ENCODE measurements at regions not wholly inside any gene's neighbourhood (a gene's known extent, or its start where the extent isn't known, plus 50 kb on each side); places are given as distances from the start of the nearest gene placed in this dataset.

DNA sequence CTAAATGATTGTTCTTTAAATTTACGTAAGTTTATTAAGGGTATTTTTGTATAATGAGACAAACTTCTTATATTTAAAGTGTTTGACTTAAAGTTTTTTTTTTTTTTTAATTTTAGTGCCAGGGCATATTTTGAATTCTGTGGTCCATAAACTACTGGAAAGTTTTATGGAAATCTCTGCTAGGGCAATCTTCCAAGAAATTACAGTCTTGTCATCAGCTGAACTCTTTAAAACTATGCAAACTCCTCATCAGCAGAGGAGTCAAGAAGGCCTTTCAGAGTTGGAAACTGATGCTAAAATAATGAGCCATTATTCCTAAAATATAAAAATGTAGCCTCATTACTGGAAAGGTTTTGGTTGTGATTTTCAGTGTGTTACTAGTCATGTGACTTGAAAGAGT lies 1201.9 kb downstream of the BRINP3 start:
- Histone ChIP-seq H3K4me3 (no peak overlapping the region), H3K27me3 (ENCODE audit: low read depth) (no peaks in the 10 kb centered on the region), H3K4me1 (no peaks in the 10 kb centered on the region), H3K9me3 (replicated peaks) (peaks cover 13% of the 10 kb centered on the region), H3K36me3 (no peaks in the 10 kb centered on the region), H3K27ac (replicated peaks) (no peak overlapping the region)
- intact Hi-C loops (cut with micrococcal nuclease), result no loop called here
- TF ChIP-seq, protein P1, sequence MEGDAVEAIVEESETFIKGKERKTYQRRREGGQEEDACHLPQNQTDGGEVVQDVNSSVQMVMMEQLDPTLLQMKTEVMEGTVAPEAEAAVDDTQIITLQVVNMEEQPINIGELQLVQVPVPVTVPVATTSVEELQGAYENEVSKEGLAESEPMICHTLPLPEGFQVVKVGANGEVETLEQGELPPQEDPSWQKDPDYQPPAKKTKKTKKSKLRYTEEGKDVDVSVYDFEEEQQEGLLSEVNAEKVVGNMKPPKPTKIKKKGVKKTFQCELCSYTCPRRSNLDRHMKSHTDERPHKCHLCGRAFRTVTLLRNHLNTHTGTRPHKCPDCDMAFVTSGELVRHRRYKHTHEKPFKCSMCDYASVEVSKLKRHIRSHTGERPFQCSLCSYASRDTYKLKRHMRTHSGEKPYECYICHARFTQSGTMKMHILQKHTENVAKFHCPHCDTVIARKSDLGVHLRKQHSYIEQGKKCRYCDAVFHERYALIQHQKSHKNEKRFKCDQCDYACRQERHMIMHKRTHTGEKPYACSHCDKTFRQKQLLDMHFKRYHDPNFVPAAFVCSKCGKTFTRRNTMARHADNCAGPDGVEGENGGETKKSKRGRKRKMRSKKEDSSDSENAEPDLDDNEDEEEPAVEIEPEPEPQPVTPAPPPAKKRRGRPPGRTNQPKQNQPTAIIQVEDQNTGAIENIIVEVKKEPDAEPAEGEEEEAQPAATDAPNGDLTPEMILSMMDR (IDR thresholded peaks at IDR 0.05; ENCODE audit: borderline replicate concordance), result no peak
- no peak for DNase-seq

DNA sequence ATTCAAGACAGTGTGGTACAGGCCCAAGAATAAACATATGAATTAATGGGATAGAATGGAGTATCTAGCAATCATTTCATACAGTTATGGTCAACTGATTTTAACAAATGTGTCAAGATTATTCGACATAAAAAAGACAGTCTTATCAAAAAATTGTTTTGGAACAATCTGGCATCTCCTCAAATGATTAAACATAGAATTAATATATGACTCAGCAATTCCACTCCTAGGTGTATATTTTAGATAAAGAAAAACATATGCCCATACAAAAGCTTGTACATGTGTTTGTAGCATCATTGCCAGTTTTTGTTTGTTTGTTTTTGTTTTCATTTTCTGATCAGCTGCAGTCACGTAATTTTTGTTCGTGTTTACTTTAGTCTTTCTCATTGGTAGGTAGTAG lies 1188.3 kb downstream of the BRINP3 start:
- Histone ChIP-seq H3K9me3 (replicated peaks) (peaks cover 6% of the 10 kb centered on the region), H3K36me3 (no peaks in the 10 kb centered on the region), H3K4me3 (no peak overlapping the region), H3K27me3 (ENCODE audit: low read depth) (no peaks in the 10 kb centered on the region), H3K27ac (replicated peaks) (no peak overlapping the region), H3K4me1 (no peaks in the 10 kb centered on the region)
- TF ChIP-seq, protein P1 (IDR thresholded peaks at IDR 0.05; ENCODE audit: borderline replicate concordance), result no peak
- intact Hi-C loops (cut with micrococcal nuclease), result no loop called here
- no peak for DNase-seq

DNA sequence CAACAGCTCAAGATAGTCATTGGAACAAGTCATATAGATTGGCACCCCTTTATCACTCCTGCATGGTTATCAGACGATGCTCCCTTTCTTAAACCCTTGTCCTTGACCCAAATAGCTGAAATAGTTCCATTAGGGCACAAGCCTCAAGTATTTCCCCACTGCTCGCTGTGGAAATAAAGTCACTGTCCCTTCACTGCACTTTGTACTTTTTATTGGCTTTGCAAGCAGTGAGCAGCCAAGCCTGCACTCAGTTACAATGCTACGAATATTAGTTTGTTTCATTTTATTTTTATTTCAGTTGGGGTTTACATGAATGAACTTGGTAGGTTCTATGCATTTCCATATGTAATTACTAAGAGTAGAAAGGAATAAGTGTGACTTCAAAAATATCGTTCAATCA lies 1176.4 kb downstream of the BRINP3 start:
- H3K9me3 ChIP-seq (replicated peaks), result no peaks in the 10 kb centered on the region
- H3K4me3 ChIP-seq, result no peak overlapping the region
- intact Hi-C loops (cut with micrococcal nuclease), result no loop called here
- H3K4me1 ChIP-seq, result no peaks in the 10 kb centered on the region
- TF ChIP-seq, protein P1 (IDR thresholded peaks at IDR 0.05; ENCODE audit: borderline replicate concordance), result no peak
- DNase-seq, result no peak
- no peak overlapping the region for H3K27ac ChIP-seq (replicated peaks)
- no peaks in the 10 kb centered on the region for H3K36me3 ChIP-seq
- H3K27me3 ChIP-seq (ENCODE audit: low read depth), result no peaks in the 10 kb centered on the region

DNA sequence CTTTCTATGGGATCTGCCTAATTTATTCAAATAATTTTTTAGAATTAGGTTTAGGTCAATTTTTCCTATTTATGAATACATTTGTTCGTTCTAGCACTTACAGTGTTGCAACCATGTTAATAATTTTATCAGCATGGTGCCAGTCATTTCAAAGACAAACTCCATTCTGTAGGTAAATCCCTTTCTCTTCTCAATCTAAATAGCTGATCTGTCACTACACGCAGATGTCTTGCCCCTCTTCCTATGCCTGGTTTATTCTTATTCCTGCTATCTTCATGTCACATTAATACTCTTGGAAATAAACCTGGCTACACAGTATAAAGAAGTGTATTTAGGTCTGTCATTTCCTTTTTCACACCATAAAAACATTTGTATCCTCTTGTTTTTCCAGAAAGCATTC lies 1172.4 kb downstream of the BRINP3 start:
- Histone ChIP-seq H3K9me3 (replicated peaks) (no peaks in the 10 kb centered on the region), H3K27me3 (ENCODE audit: low read depth) (no peaks in the 10 kb centered on the region), H3K36me3 (no peaks in the 10 kb centered on the region), H3K4me1 (no peaks in the 10 kb centered on the region), H3K4me3 (no peak overlapping the region), H3K27ac (replicated peaks) (no peak overlapping the region)
- no peak for DNase-seq
- TF ChIP-seq, protein P1 (IDR thresholded peaks at IDR 0.05; ENCODE audit: borderline replicate concordance), result no peak
- intact Hi-C loops (cut with micrococcal nuclease), result no loop called here

DNA sequence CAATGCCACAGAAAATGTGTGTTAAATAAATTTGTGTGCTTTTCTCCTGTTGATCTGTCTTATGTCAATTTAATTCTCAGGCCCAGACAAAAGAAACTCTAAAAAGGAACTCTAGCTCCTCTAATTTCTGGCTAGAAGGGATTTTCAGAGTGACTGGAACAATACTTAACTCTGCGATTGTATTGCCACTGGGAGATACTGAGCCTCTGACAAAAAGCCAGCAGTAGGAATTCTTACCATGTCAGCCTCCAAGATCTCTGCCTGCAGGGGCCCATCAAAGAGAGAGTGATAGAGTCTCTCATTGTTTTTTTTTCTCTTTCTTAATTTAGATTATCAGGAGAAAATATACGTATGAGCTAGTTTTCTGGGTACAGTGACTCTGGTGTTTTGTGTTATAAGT lies 1165.7 kb downstream of the BRINP3 start:
- TF ChIP-seq, protein P1 (IDR thresholded peaks at IDR 0.05; ENCODE audit: borderline replicate concordance), result no peak
- Histone ChIP-seq H3K36me3 (no peaks in the 10 kb centered on the region), H3K27me3 (ENCODE audit: low read depth) (no peaks in the 10 kb centered on the region), H3K9me3 (replicated peaks) (no peaks in the 10 kb centered on the region), H3K4me1 (no peaks in the 10 kb centered on the region), H3K4me3 (no peak overlapping the region), H3K27ac (replicated peaks) (no peak overlapping the region)
- no peak for DNase-seq
- intact Hi-C loops (cut with micrococcal nuclease), result no loop called here

DNA sequence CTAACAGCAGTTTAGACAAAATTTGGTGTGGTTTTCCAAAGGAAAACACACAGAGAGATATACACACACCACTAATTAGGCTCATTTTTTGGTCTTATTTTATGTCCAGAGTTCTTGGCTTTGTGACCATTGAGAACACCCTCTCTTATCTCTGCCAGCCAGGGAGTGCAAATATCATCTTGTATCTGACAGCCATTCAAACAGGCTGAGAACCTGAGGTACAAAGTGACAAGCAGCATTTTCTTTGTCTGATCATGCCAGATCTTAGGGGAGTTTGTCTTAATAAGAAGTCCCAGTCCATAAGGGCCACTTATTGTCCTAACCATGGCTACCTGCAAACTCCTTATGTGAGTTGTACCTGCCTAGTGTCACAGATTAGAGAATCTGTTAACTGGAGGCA lies 1165.2 kb downstream of the BRINP3 start:
- intact Hi-C loops (cut with micrococcal nuclease), result no loop called here
- DNase-seq, result no peak
- no peaks in the 10 kb centered on the region for H3K9me3 ChIP-seq (replicated peaks)
- no peak overlapping the region for H3K27ac ChIP-seq (replicated peaks)
- H3K36me3 ChIP-seq, result no peaks in the 10 kb centered on the region
- H3K27me3 ChIP-seq (ENCODE audit: low read depth), result no peaks in the 10 kb centered on the region
- TF ChIP-seq, protein P1 (IDR thresholded peaks at IDR 0.05; ENCODE audit: borderline replicate concordance), result no peak
- H3K4me3 ChIP-seq, result no peak overlapping the region
- no peaks in the 10 kb centered on the region for H3K4me1 ChIP-seq
